ENCODE measurements at regions not wholly inside any gene's neighbourhood (a gene's known extent, or its start where the extent isn't known, plus 50 kb on each side); places are given as distances from the start of the nearest gene placed in this dataset.

DNA sequence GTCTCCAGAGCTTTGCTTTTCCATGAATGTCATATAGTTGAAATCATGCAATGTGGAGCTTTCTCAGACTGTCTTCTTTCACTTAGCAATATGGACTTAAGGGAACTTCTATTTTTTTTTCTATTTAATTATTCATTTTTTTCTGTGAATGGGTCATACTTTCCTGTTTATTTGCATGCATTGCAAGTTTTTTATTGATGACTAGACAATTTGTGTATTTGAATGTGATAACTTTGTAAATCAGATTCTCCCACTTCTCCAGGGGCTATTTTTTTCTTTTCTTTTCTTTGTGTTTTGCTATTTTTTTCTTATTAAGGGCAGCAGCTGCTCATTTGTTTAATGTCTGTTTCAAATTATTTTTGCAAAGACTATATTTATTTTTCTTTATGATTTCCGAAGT, 1019.8 kb upstream of the ATXN7L3B start:
- H3K27ac ChIP-seq (ENCODE audit: insufficient read length, low read depth, low read length) = no peak overlapping the region
- no CpG with 5 or more reads among the region's 1 CpG for WGBS (ENCODE audit: extremely low coverage, insufficient read length, low lambda C conversion rate)
- H3K79me1 ChIP-seq (ENCODE audit: insufficient read depth, low read depth, low read length, poor library complexity, severe bottlenecking) = no peaks in the 10 kb centered on the region
- H3K79me2 ChIP-seq (ENCODE audit: insufficient read depth, low read length) = no peaks in the 10 kb centered on the region
- no peak overlapping the region for H2BK5ac ChIP-seq (ENCODE audit: insufficient read length, low read length)
- H4K5ac ChIP-seq (ENCODE audit: insufficient read length, low read depth, low read length) = no peak overlapping the region
- TF ChIP-seq, protein P1, sequence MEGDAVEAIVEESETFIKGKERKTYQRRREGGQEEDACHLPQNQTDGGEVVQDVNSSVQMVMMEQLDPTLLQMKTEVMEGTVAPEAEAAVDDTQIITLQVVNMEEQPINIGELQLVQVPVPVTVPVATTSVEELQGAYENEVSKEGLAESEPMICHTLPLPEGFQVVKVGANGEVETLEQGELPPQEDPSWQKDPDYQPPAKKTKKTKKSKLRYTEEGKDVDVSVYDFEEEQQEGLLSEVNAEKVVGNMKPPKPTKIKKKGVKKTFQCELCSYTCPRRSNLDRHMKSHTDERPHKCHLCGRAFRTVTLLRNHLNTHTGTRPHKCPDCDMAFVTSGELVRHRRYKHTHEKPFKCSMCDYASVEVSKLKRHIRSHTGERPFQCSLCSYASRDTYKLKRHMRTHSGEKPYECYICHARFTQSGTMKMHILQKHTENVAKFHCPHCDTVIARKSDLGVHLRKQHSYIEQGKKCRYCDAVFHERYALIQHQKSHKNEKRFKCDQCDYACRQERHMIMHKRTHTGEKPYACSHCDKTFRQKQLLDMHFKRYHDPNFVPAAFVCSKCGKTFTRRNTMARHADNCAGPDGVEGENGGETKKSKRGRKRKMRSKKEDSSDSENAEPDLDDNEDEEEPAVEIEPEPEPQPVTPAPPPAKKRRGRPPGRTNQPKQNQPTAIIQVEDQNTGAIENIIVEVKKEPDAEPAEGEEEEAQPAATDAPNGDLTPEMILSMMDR (conservative IDR thresholded peaks at IDR 0.05) = no peak
- H2AK5ac ChIP-seq (ENCODE audit: insufficient read length, low read length) = no peak overlapping the region
- no peaks in the 10 kb centered on the region for H3K27me3 ChIP-seq (ENCODE audit: insufficient read depth, low read length)
- Mint-ChIP-seq H3K27ac (no peak overlapping the region), H3K27me3 (ENCODE audit: low read depth) (no peaks in the 10 kb centered on the region), H3K4me3 (no peak overlapping the region), H3K4me1 (no peaks in the 10 kb centered on the region), H3K9me3 (peaks cover 9 to 10% of the 10 kb centered on the region in 2 experiments), H3K36me3 (ENCODE audit: insufficient read depth in 1 of 3, low read depth in 3 of 3) (peaks cover 0 to 10% (median 4%) of the 10 kb centered on the region in 3 experiments; a peak in 5 of 7 replicates)
- H3K9me3 ChIP-seq (ENCODE audit: control insufficient read depth, low read depth, low read length) = no peaks in the 10 kb centered on the region
- no peak overlapping the region for H3T11ph ChIP-seq (ENCODE audit: low read length)
- H3K4me1 ChIP-seq (ENCODE audit: insufficient read depth, low read length) = no peaks in the 10 kb centered on the region
- H4K8ac ChIP-seq (replicated peaks; ENCODE audit: insufficient read length, low read depth, low read length) = no peak overlapping the region
- H4K91ac ChIP-seq (ENCODE audit: insufficient read length, low read depth, low read length) = no peak overlapping the region
- H2BK12ac ChIP-seq (ENCODE audit: insufficient read length, low read depth, low read length) = no peak overlapping the region
- H2BK20ac ChIP-seq (ENCODE audit: low read depth, low read length, poor library complexity, severe bottlenecking) = no peak overlapping the region
- no peak for DNase-seq
- no peak overlapping the region for H3K9ac ChIP-seq (ENCODE audit: extremely low read depth, insufficient read length, low read length)
- H4K20me1 ChIP-seq (ENCODE audit: control insufficient read depth, insufficient read depth, insufficient read length) = no peaks in the 10 kb centered on the region
- no peaks in the 10 kb centered on the region for H3K23me2 ChIP-seq (ENCODE audit: insufficient read length, low read depth, low read length, poor library complexity, severe bottlenecking)
- H3K4me2 ChIP-seq (ENCODE audit: insufficient read depth, insufficient read length, low read length) = no peak overlapping the region
- H3K56ac ChIP-seq (ENCODE audit: insufficient read length, low read depth, low read length) = no peak overlapping the region
- no peak overlapping the region for H3K14ac ChIP-seq (ENCODE audit: insufficient read depth, low read length)
- H2BK120ac ChIP-seq (ENCODE audit: low read depth, low read length, poor library complexity, severe bottlenecking) = no peak overlapping the region
- no peak overlapping the region for H2AFZ ChIP-seq (ENCODE audit: low read length)
- no peak overlapping the region for H3K18ac ChIP-seq (ENCODE audit: insufficient read length, low read depth, low read length)
- no peak overlapping the region for H3K23ac ChIP-seq (ENCODE audit: insufficient read length, low read depth, low read length)
- no peak overlapping the region for H3K4ac ChIP-seq (ENCODE audit: low read depth, low read length)
- no peak overlapping the region for H2BK15ac ChIP-seq (ENCODE audit: low read depth, low read length)

Measured in H9 (cell line).